ENCODE measurements at regions not wholly inside any gene's neighbourhood (a gene's known extent, or its start where the extent isn't known, plus 50 kb on each side); places are given as distances from the start of the nearest gene placed in this dataset.

GRCh38 chr11:40062616-40063015, 1396.8 kb downstream of the LRRC4C start:
- Mint-ChIP-seq H3K36me3 (ENCODE audit: insufficient read depth, unreplicated experiment) (no peaks in the 10 kb centered on the region), H3K27me3 (ENCODE audit: insufficient read depth, unreplicated experiment) (peaks cover 3% of the 10 kb centered on the region), H3K27ac (ENCODE audit: unreplicated experiment) (no peak overlapping the region), H3K4me3 (ENCODE audit: unreplicated experiment) (no peak overlapping the region), H3K9me3 (ENCODE audit: unreplicated experiment) (peaks cover 10% of the 10 kb centered on the region), H3K4me1 (ENCODE audit: low read depth, unreplicated experiment) (peaks cover 5% of the 10 kb centered on the region)
- CTCF ChIA-PET: no interaction called here
- Histone ChIP-seq H3K4me3 (ENCODE audit: low read depth, low read length) (no peak overlapping the region), H3K4me1 (no peaks in the 10 kb centered on the region), H3K27me3 (replicated peaks; ENCODE audit: control insufficient read depth, insufficient read depth, low read length) (no peaks in the 10 kb centered on the region), H3K36me3 (ENCODE audit: control insufficient read depth, insufficient read depth, low read length) (no peaks in the 10 kb centered on the region), H3K9me3 (no peaks in the 10 kb centered on the region)
- no TSS peak for BruUV-seq (replicated peaks)
- intact Hi-C loops (cut with micrococcal nuclease; ENCODE audit: unreplicated experiment): no loop called here
- DNase-seq: no peak
- POLR2A ChIA-PET: interaction anchor here (0.6 kb wide), 1 partner anchor 12 kb away, joined by 4 read pairs; no protein-coding TSS in a partner anchor
- TF ChIP-seq CTCF (IDR thresholded peaks at IDR 0.05; ENCODE audit: insufficient read depth in 1 of 2, low read depth in 1 of 2, low read length in 1 of 2, severe bottlenecking in 1 of 2, unreplicated experiment in 1 of 2): no peak

- H3K9me3 ChIP-seq: no peaks in the 10 kb centered on the region
- intact Hi-C loops (cut with micrococcal nuclease; ENCODE audit: unreplicated experiment): no loop called here
- ChIA-PET CTCF (no interaction called here), POLR2A (no interaction called here)
- Mint-ChIP-seq H3K27ac (ENCODE audit: unreplicated experiment) (no peak overlapping the region), H3K36me3 (ENCODE audit: insufficient read depth, unreplicated experiment) (no peaks in the 10 kb centered on the region), H3K27me3 (ENCODE audit: insufficient read depth, unreplicated experiment) (peaks cover 3% of the 10 kb centered on the region), H3K9me3 (ENCODE audit: unreplicated experiment) (peaks cover 10% of the 10 kb centered on the region), H3K4me3 (ENCODE audit: unreplicated experiment) (no peak overlapping the region), H3K4me1 (ENCODE audit: low read depth, unreplicated experiment) (peaks cover 5% of the 10 kb centered on the region)
- no peak for DNase-seq
- no TSS peak for BruUV-seq (replicated peaks)
- no peak for TF ChIP-seq CTCF (IDR thresholded peaks at IDR 0.05; ENCODE audit: insufficient read depth in 1 of 2, low read depth in 1 of 2, low read length in 1 of 2, severe bottlenecking in 1 of 2, unreplicated experiment in 1 of 2)
- H3K36me3 ChIP-seq (ENCODE audit: control insufficient read depth, insufficient read depth, low read length): no peaks in the 10 kb centered on the region
- H3K27me3 ChIP-seq (replicated peaks; ENCODE audit: control insufficient read depth, insufficient read depth, low read length): no peaks in the 10 kb centered on the region
- H3K4me1 ChIP-seq: no peaks in the 10 kb centered on the region
- no peak overlapping the region for H3K4me3 ChIP-seq (ENCODE audit: low read depth, low read length)
These were observed 1398.2 kb downstream of the LRRC4C start for GRCh38 chr11:40061221-40061620.

GRCh38 chr11:40054631-40055030, 1404.8 kb downstream of the LRRC4C start:
- no peak overlapping the region for H3K4me3 ChIP-seq (ENCODE audit: low read depth, low read length)
- Mint-ChIP-seq H3K27ac (ENCODE audit: unreplicated experiment) (no peak overlapping the region), H3K27me3 (ENCODE audit: insufficient read depth, unreplicated experiment) (no peaks in the 10 kb centered on the region), H3K4me1 (ENCODE audit: low read depth, unreplicated experiment) (no peaks in the 10 kb centered on the region), H3K36me3 (ENCODE audit: insufficient read depth, unreplicated experiment) (no peaks in the 10 kb centered on the region), H3K9me3 (ENCODE audit: unreplicated experiment) (no peaks in the 10 kb centered on the region), H3K4me3 (ENCODE audit: unreplicated experiment) (no peak overlapping the region)
- no TSS peak for BruUV-seq (replicated peaks)
- H3K9me3 ChIP-seq: no peaks in the 10 kb centered on the region
- intact Hi-C loops (cut with micrococcal nuclease; ENCODE audit: unreplicated experiment): no loop called here
- TF ChIP-seq CTCF (IDR thresholded peaks at IDR 0.05; ENCODE audit: insufficient read depth in 1 of 2, low read depth in 1 of 2, low read length in 1 of 2, severe bottlenecking in 1 of 2, unreplicated experiment in 1 of 2): no peak
- H3K4me1 ChIP-seq: peaks cover 5% of the 10 kb centered on the region; the same call in 1 of the 2 replicates
- DNase-seq: no peak
- ChIA-PET POLR2A (no interaction called here), CTCF (no interaction called here)
- no peaks in the 10 kb centered on the region for H3K27me3 ChIP-seq (replicated peaks; ENCODE audit: control insufficient read depth, insufficient read depth, low read length)
- H3K36me3 ChIP-seq (ENCODE audit: control insufficient read depth, insufficient read depth, low read length): no peaks in the 10 kb centered on the region
